IMR-90 (cell line): ENCODE measurements at regions not wholly inside any gene's neighbourhood (a gene's known extent, or its start where the extent isn't known, plus 50 kb on each side); places are given as distances from the start of the nearest gene placed in this dataset.

ENCODE experiments used
- ATAC-seq: fragments of 200-7000 bp; cut with Tn5 transposase; 2 replicates; pipeline ENCODE4 v1.9.1; 2020; ENCODE audit warnings: low read depth, mild to moderate bottlenecking, moderate library complexity
- BruUV-seq: library from RNA; stranded (reverse); fragments of 400-500 nt; replicated peaks from 2 replicates; lab custom pipeline; 2021; lab: Mats Ljungman, UMichigan
- CTCF ChIA-PET: fragments of 300-600 bp; formaldehyde crosslinking; extraction: SDS; loops from one replicate; lab custom pipeline; 2021; ENCODE audit warnings: antibody characterized with exemption; lab: Yijun Ruan, JAX
- POLR2A ChIA-PET: fragments of 300-600 bp; sonication (Branson Sonifier 250); formaldehyde crosslinking; loops from one replicate; lab custom pipeline; 2022; ENCODE audit warnings: antibody characterized with exemption; ENCODE audit not compliant: unreplicated experiment; lab: Charles Lee
- DNase-seq: peaks from one replicate; pipeline ENCODE4 v3.0.0; 2013
- H2AFZ ChIP-seq: replicated peaks from 2 replicates; pipeline ENCODE3; 2013; ENCODE audit warnings: low read length, mild to moderate bottlenecking; ENCODE audit not compliant: poor library complexity
- H2AK5ac ChIP-seq: 2 replicates; pipeline ENCODE4 v1.6.1; 2013; ENCODE audit warnings: low read depth, low read length, inconsistent platforms
- H2AK9ac ChIP-seq: replicated peaks from 2 replicates; pipeline ENCODE3; 2013; ENCODE audit warnings: mild to moderate bottlenecking, low read depth, low read length, moderate library complexity; ENCODE audit not compliant: poor library complexity
- H2BK120ac ChIP-seq: 2 replicates; pipeline ENCODE4 v1.6.1; 2013; ENCODE audit warnings: low read depth, low read length, inconsistent platforms
- H2BK15ac ChIP-seq: 3 replicates; pipeline ENCODE4 v1.6.1; 2013; ENCODE audit warnings: low read depth, low read length, inconsistent platforms
- H2BK20ac ChIP-seq: 2 replicates; pipeline ENCODE4 v1.6.1; 2013; ENCODE audit warnings: low read depth, mild to moderate bottlenecking, inconsistent platforms, low read length, moderate library complexity
- H2BK5ac ChIP-seq: 2 replicates; pipeline ENCODE4 v1.6.1; 2013; ENCODE audit warnings: mild to moderate bottlenecking, low read depth, low read length, inconsistent platforms; ENCODE audit not compliant: poor library complexity, severe bottlenecking
- H3K14ac ChIP-seq: replicated peaks from 2 replicates; pipeline ENCODE4 v1.6.1; 2013; ENCODE audit warnings: low read depth, low read length, inconsistent platforms
- H3K18ac ChIP-seq: 2 replicates; pipeline ENCODE4 v1.6.1; 2013; ENCODE audit warnings: low read depth, low read length, control low read depth
- H3K23ac ChIP-seq: 2 replicates; pipeline ENCODE4 v1.6.1; 2013; ENCODE audit warnings: low read depth, low read length, inconsistent platforms
- H3K27ac ChIP-seq: 2 replicates; pipeline ENCODE4 v1.5.1; 2013; ENCODE audit warnings: mild to moderate bottlenecking, control low read depth, low read length; ENCODE audit not compliant: insufficient read depth
- H3K27me3 ChIP-seq: 2 replicates; pipeline ENCODE4 v1.6.1; 2013; ENCODE audit warnings: low read length; ENCODE audit not compliant: control insufficient read depth, insufficient read depth
- H3K36me3 ChIP-seq: 2 replicates; pipeline ENCODE4 v1.6.1; 2013; ENCODE audit warnings: low read length, mixed read lengths; ENCODE audit not compliant: control insufficient read depth, insufficient read depth
- H3K4ac ChIP-seq: 2 replicates; pipeline ENCODE4 v1.6.1; 2013; ENCODE audit warnings: low read depth, low read length, inconsistent platforms
- H3K4me1 ChIP-seq: 2 replicates; pipeline ENCODE4 v1.6.1; 2013; ENCODE audit warnings: low read length, mixed read lengths; ENCODE audit not compliant: control insufficient read depth, insufficient read depth
- H3K4me2 ChIP-seq: 2 replicates; pipeline ENCODE4 v1.6.1; 2013; ENCODE audit warnings: low read depth, mild to moderate bottlenecking, control low read depth, low read length, moderate library complexity
- H3K4me3 ChIP-seq: 2 replicates; pipeline ENCODE4 v1.5.1; 2013; ENCODE audit warnings: low read depth, mild to moderate bottlenecking, control low read depth, low read length, moderate library complexity; ENCODE audit not compliant: insufficient read depth
- H3K56ac ChIP-seq: 2 replicates; pipeline ENCODE4 v1.6.1; 2013; ENCODE audit warnings: low read length, inconsistent platforms; ENCODE audit not compliant: insufficient read depth; ENCODE audit errors: extremely low read depth
- H3K79me1 ChIP-seq, 2 experiments: 2 replicates each; pipeline ENCODE4 v1.6.1; 2013; ENCODE audit warnings: low read length in 2 of 2, inconsistent platforms in 1 of 2, low read depth in 1 of 2
- H3K9ac ChIP-seq: 2 replicates; pipeline ENCODE4 v1.6.1; 2013; ENCODE audit warnings: low read depth, low read length, control low read depth
- H3K9me1 ChIP-seq: 2 replicates; pipeline ENCODE4 v1.6.1; 2013; ENCODE audit warnings: low read length, inconsistent platforms; ENCODE audit not compliant: insufficient read depth
- H3K9me3 ChIP-seq: 2 replicates; pipeline ENCODE4 v1.6.1; 2013; ENCODE audit warnings: low read length; ENCODE audit not compliant: control insufficient read depth, insufficient read depth
- H4K20me1 ChIP-seq: 2 replicates; pipeline ENCODE4 v1.6.1; 2013; ENCODE audit warnings: low read length, inconsistent platforms; ENCODE audit not compliant: insufficient read depth
- H4K5ac ChIP-seq: 2 replicates; pipeline ENCODE4 v1.6.1; 2013; ENCODE audit warnings: mild to moderate bottlenecking, low read depth, low read length, control low read depth
- H4K8ac ChIP-seq, 2 experiments: 2 replicates each; pipeline ENCODE4 v1.6.1; 2013; ENCODE audit warnings: low read depth in 2 of 2, low read length in 2 of 2, control low read depth in 1 of 2, inconsistent platforms in 1 of 2
- H4K91ac ChIP-seq: 2 replicates; pipeline ENCODE4 v1.6.1; 2013; ENCODE audit warnings: low read depth, low read length, inconsistent platforms; ENCODE audit not compliant: insufficient read depth
- BHLHE40 ChIP-seq: fragments of 150-350 bp; IDR thresholded peaks from 2 replicates; pipeline ENCODE4 v1.6.1; 2016; ENCODE audit warnings: mild to moderate bottlenecking, low read depth, low read length
- CEBPB ChIP-seq: IDR thresholded peaks from 2 replicates; pipeline ENCODE4 v1.6.1; 2012; ENCODE audit warnings: low read depth, low read length, improper control_type of control experiment
- ELK1 ChIP-seq: fragments of 150-350 bp; IDR thresholded peaks from 2 replicates; pipeline ENCODE4 v1.6.1; 2016; ENCODE audit warnings: low read depth, mild to moderate bottlenecking, low read length, moderate library complexity, borderline replicate concordance
- FOS ChIP-seq: fragments of 150-350 bp; IDR thresholded peaks from 2 replicates; pipeline ENCODE4 v1.6.1; 2016; ENCODE audit warnings: low read depth, low read length
- MAZ ChIP-seq: IDR thresholded peaks from 2 replicates; pipeline ENCODE4 v1.6.1; 2012; ENCODE audit warnings: low read depth, mild to moderate bottlenecking, low read length, improper control_type of control experiment, moderate library complexity, borderline replicate concordance
- MXI1 ChIP-seq: IDR thresholded peaks from 2 replicates; pipeline ENCODE4 v1.6.1; 2012; ENCODE audit warnings: low read depth, mild to moderate bottlenecking, low read length, moderate library complexity, borderline replicate concordance
- NFE2L2 ChIP-seq: fragments of 150-350 bp; IDR thresholded peaks from 2 replicates; pipeline ENCODE4 v1.6.1; 2016; ENCODE audit warnings: low read depth, mild to moderate bottlenecking, low read length
- RAD21 ChIP-seq: IDR thresholded peaks from 2 replicates; pipeline ENCODE4 v1.6.1; 2012; ENCODE audit warnings: low read length, improper control_type of control experiment
- RCOR1 ChIP-seq: IDR thresholded peaks from 2 replicates; pipeline ENCODE4 v1.6.1; 2012; ENCODE audit warnings: mild to moderate bottlenecking, low read length, improper control_type of control experiment; ENCODE audit not compliant: insufficient replicate concordance
- RFX5 ChIP-seq: IDR thresholded peaks from 2 replicates; pipeline ENCODE4 v1.8.0; 2012; ENCODE audit warnings: low read depth, mild to moderate bottlenecking, low read length, moderate library complexity
- SMC3 ChIP-seq: fragments of 150-350 bp; IDR thresholded peaks from 2 replicates; pipeline ENCODE4 v1.6.1; 2016; ENCODE audit warnings: low read depth, mild to moderate bottlenecking, antibody characterized with exemption, low read length, moderate library complexity
- WGBS, 2 experiments: methylation state at CpG; one replicate each; pipeline versions ENCODE4 v1.1.5 to v1.1.7; 2013; ENCODE audit warnings: missing lambda C conversion rate in 2 of 2; ENCODE audit not compliant: insufficient read length in 1 of 2; ENCODE audit errors: extremely low coverage in 2 of 2; 5-methylcytosine and 5-hydroxymethylcytosine counted together
- dilution Hi-C: fragments of 300-500 bp; cut with HindIII; formaldehyde crosslinking; loops from one replicate; pipeline ENCODE4 v1.14.3; 2018; ENCODE audit warnings: low sequenced_read_pairs; ENCODE audit not compliant: unreplicated experiment
- in situ Hi-C: fragments of 300-500 bp; cut with MboI; formaldehyde crosslinking; loops from 3 replicates; pipeline ENCODE4 v1.14.3; 2019; ENCODE audit warnings: low sequenced_read_pairs, inconsistent platforms, mixed read lengths
- intact Hi-C: fragments of 100-400 bp; cut with micrococcal nuclease; formaldehyde crosslinking; loops from 2 replicates; pipeline ENCODE4 v1.10.0; 2022

GRCh38 chr3:40845447-40845846, 320.7 kb downstream of the ZNF621 start:
- Histone ChIP-seq H4K91ac (no peak overlapping the region), H2AK5ac (no peak overlapping the region), H3K27ac (no peak overlapping the region), H2BK5ac (no peak overlapping the region), H3K4me1 (no peaks in the 10 kb centered on the region), H3K9ac (no peak overlapping the region), H3K9me3 (peaks cover 7% of the 10 kb centered on the region; the same call in 1 of the 2 replicates), H3K4me2 (no peak overlapping the region), H2BK20ac (no peak overlapping the region), H2BK15ac (no peak overlapping the region), H2AK9ac (no peak overlapping the region), H3K9me1 (no peaks in the 10 kb centered on the region), H3K4me3 (no peak overlapping the region), H3K4ac (no peak overlapping the region), H4K5ac (no peak overlapping the region), H3K23ac (no peak overlapping the region), H2AFZ (no peak overlapping the region), H3K27me3 (no peaks in the 10 kb centered on the region), H4K20me1 (no peaks in the 10 kb centered on the region), H3K56ac (no peak overlapping the region), H4K8ac (no peak overlapping the region), H2BK120ac (no peak overlapping the region), H3K18ac (no peak overlapping the region), H3K36me3 (no peaks in the 10 kb centered on the region), H3K79me1 (no peaks in the 10 kb centered on the region), H3K14ac (no peak overlapping the region)
- dilution Hi-C loops, result no loop called here
- ChIA-PET POLR2A (no interaction called here), CTCF (no interaction called here)
- intact Hi-C loops, result no loop called here
- no peak for ATAC-seq
- TF ChIP-seq SMC3, result no peak
- no peak for TF ChIP-seq MAZ
- TF ChIP-seq BHLHE40, result no peak
- TF ChIP-seq RFX5, result no peak
- no peak for TF ChIP-seq RCOR1
- no peak for TF ChIP-seq MXI1
- TF ChIP-seq FOS, result no peak
- TF ChIP-seq ELK1, result no peak
- TF ChIP-seq RAD21, result no peak
- no peak for TF ChIP-seq NFE2L2
- TF ChIP-seq CEBPB, result no peak
- DNase-seq, result no peak
- BruUV-seq, result no TSS peak
- WGBS, 2 experiments, result no CpG with 5 or more reads among the region's 1 CpG
- in situ Hi-C loops, result no loop called here
